ENCODE measurements at regions not wholly inside any gene's neighbourhood (a gene's known extent, or its start where the extent isn't known, plus 50 kb on each side); places are given as distances from the start of the nearest gene placed in this dataset.

GRCh38 chr1:38466487-38466886, 393.1 kb downstream of the RRAGC start:
- peaks cover 0 to 6% (median 2%) of the 10 kb centered on the region in 3 donors for H3K27me3 ChIP-seq (ENCODE audit: control insufficient read depth in 3 of 3, insufficient read depth in 3 of 3, low read length in 3 of 3)
- WGBS, 3 donors = 73 to 87% (median 78%) methylated on average over 2 of the region's 2 CpGs

GRCh38 chr1:38465460-38465859, 394.1 kb downstream of the RRAGC start:
- Histone ChIP-seq H3K9me3 (ENCODE audit: control insufficient read depth in 2 of 2, insufficient read depth in 1 of 2, low read depth in 1 of 2, low read length in 1 of 2) (no peaks in the 10 kb centered on the region), H3K36me3 (ENCODE audit: control insufficient read depth in 3 of 3, insufficient read depth in 2 of 3, low read depth in 1 of 3, low read length in 3 of 3) (no peaks in the 10 kb centered on the region), H3K4me3 (ENCODE audit: low read depth in 1 of 3, low read length in 3 of 3) (no peak overlapping the region), H3K4me1 (ENCODE audit: control insufficient read depth in 3 of 3, insufficient read depth in 2 of 3, low read depth in 1 of 3, low read length in 2 of 3) (no peaks in the 10 kb centered on the region), H3K27ac (ENCODE audit: low read depth in 1 of 3, low read length in 2 of 3) (no peak overlapping the region), H3K27me3 (ENCODE audit: control insufficient read depth in 3 of 3, insufficient read depth in 3 of 3, low read length in 3 of 3) (peaks cover 0 to 6% (median 2%) of the 10 kb centered on the region in 3 donors)
- DNase-seq (no peak), FAIRE-seq (no peak)
- 69 to 75% (median 71%) methylated on average over 4 of the region's 4 CpGs for WGBS, 3 donors

More at GRCh38 chr1:38466487-38466886, 393.1 kb downstream of the RRAGC start:
- Histone ChIP-seq H3K36me3 (ENCODE audit: control insufficient read depth in 3 of 3, insufficient read depth in 2 of 3, low read depth in 1 of 3, low read length in 3 of 3) (no peaks in the 10 kb centered on the region), H3K4me1 (ENCODE audit: control insufficient read depth in 3 of 3, insufficient read depth in 2 of 3, low read depth in 1 of 3, low read length in 2 of 3) (no peaks in the 10 kb centered on the region), H3K27ac (ENCODE audit: low read depth in 1 of 3, low read length in 2 of 3) (no peak overlapping the region), H3K9me3 (ENCODE audit: control insufficient read depth in 2 of 2, insufficient read depth in 1 of 2, low read depth in 1 of 2, low read length in 1 of 2) (no peaks in the 10 kb centered on the region), H3K4me3 (ENCODE audit: low read depth in 1 of 3, low read length in 3 of 3) (no peak overlapping the region)
- DNase-seq (no peak), FAIRE-seq (no peak)

- no peaks in the 10 kb centered on the region for H3K36me3 ChIP-seq (ENCODE audit: control insufficient read depth in 3 of 3, insufficient read depth in 2 of 3, low read depth in 1 of 3, low read length in 3 of 3)
- 38 to 52% (median 43%) methylated on average over 7 of the region's 7 CpGs for WGBS, 3 donors
- FAIRE-seq (no peak), DNase-seq (no peak)
- peaks cover 0 to 6% (median 2%) of the 10 kb centered on the region in 3 donors for H3K27me3 ChIP-seq (ENCODE audit: control insufficient read depth in 3 of 3, insufficient read depth in 3 of 3, low read length in 3 of 3)
- no peaks in the 10 kb centered on the region for H3K9me3 ChIP-seq (ENCODE audit: control insufficient read depth in 2 of 2, insufficient read depth in 1 of 2, low read depth in 1 of 2, low read length in 1 of 2)
- H3K27ac ChIP-seq (ENCODE audit: low read depth in 1 of 3, low read length in 2 of 3) = no peak overlapping the region
- H3K4me3 ChIP-seq (ENCODE audit: low read depth in 1 of 3, low read length in 3 of 3) = no peak overlapping the region
- no peaks in the 10 kb centered on the region for H3K4me1 ChIP-seq (ENCODE audit: control insufficient read depth in 3 of 3, insufficient read depth in 2 of 3, low read depth in 1 of 3, low read length in 2 of 3)
Observed at GRCh38 chr1:38464071-38464661, 395.4 kb downstream of the RRAGC start.

GRCh38 chr1:38463074-38463473, 396.5 kb downstream of the RRAGC start:
- H3K4me3 ChIP-seq (ENCODE audit: low read depth in 1 of 3, low read length in 3 of 3) = no peak overlapping the region
- H3K27ac ChIP-seq (ENCODE audit: low read depth in 1 of 3, low read length in 2 of 3) = no peak overlapping the region
- H3K27me3 ChIP-seq (ENCODE audit: control insufficient read depth in 3 of 3, insufficient read depth in 3 of 3, low read length in 3 of 3) = peaks cover 0 to 3% (median 2%) of the 10 kb centered on the region in 3 donors
- H3K9me3 ChIP-seq (ENCODE audit: control insufficient read depth in 2 of 2, insufficient read depth in 1 of 2, low read depth in 1 of 2, low read length in 1 of 2) = no peaks in the 10 kb centered on the region
- H3K36me3 ChIP-seq (ENCODE audit: control insufficient read depth in 3 of 3, insufficient read depth in 2 of 3, low read depth in 1 of 3, low read length in 3 of 3) = no peaks in the 10 kb centered on the region
- DNase-seq (no peak), FAIRE-seq (no peak)
- no peaks in the 10 kb centered on the region for H3K4me1 ChIP-seq (ENCODE audit: control insufficient read depth in 3 of 3, insufficient read depth in 2 of 3, low read depth in 1 of 3, low read length in 2 of 3)

- Histone ChIP-seq H3K9me3 (ENCODE audit: control insufficient read depth in 2 of 2, insufficient read depth in 1 of 2, low read depth in 1 of 2, low read length in 1 of 2) (no peaks in the 10 kb centered on the region), H3K27me3 (ENCODE audit: control insufficient read depth in 3 of 3, insufficient read depth in 3 of 3, low read length in 3 of 3) (peaks cover 0 to 5% (median 2%) of the 10 kb centered on the region in 3 donors), H3K4me1 (ENCODE audit: control insufficient read depth in 3 of 3, insufficient read depth in 2 of 3, low read depth in 1 of 3, low read length in 2 of 3) (no peaks in the 10 kb centered on the region), H3K27ac (ENCODE audit: low read depth in 1 of 3, low read length in 2 of 3) (no peak overlapping the region), H3K4me3 (ENCODE audit: low read depth in 1 of 3, low read length in 3 of 3) (no peak overlapping the region), H3K36me3 (ENCODE audit: control insufficient read depth in 3 of 3, insufficient read depth in 2 of 3, low read depth in 1 of 3, low read length in 3 of 3) (no peaks in the 10 kb centered on the region)
- FAIRE-seq = no peak
- DNase-seq = no peak
- WGBS, 3 donors = 28 to 65% (median 45%) methylated on average over 2 of the region's 2 CpGs
Observed at GRCh38 chr1:38456531-38456876, 403.1 kb downstream of the RRAGC start.

GRCh38 chr1:38455829-38456530, 403.6 kb downstream of the RRAGC start:
- WGBS, 3 donors = 65 to 72% (median 67%) methylated on average over 16 of the region's 16 CpGs
- FAIRE-seq = no peak
- no peaks in the 10 kb centered on the region for H3K36me3 ChIP-seq (ENCODE audit: control insufficient read depth in 3 of 3, insufficient read depth in 2 of 3, low read depth in 1 of 3, low read length in 3 of 3)
- no peak for DNase-seq
- H3K4me3 ChIP-seq (ENCODE audit: low read depth in 1 of 3, low read length in 3 of 3) = no peak overlapping the region
- peaks cover 0 to 5% (median 2%) of the 10 kb centered on the region in 3 donors for H3K27me3 ChIP-seq (ENCODE audit: control insufficient read depth in 3 of 3, insufficient read depth in 3 of 3, low read length in 3 of 3)
- H3K9me3 ChIP-seq (ENCODE audit: control insufficient read depth in 2 of 2, insufficient read depth in 1 of 2, low read depth in 1 of 2, low read length in 1 of 2) = no peaks in the 10 kb centered on the region
- H3K27ac ChIP-seq (ENCODE audit: low read depth in 1 of 3, low read length in 2 of 3) = no peak overlapping the region
- no peaks in the 10 kb centered on the region for H3K4me1 ChIP-seq (ENCODE audit: control insufficient read depth in 3 of 3, insufficient read depth in 2 of 3, low read depth in 1 of 3, low read length in 2 of 3)

- Histone ChIP-seq H3K27ac (ENCODE audit: low read depth in 1 of 3, low read length in 2 of 3) (no peak overlapping the region), H3K27me3 (ENCODE audit: control insufficient read depth in 3 of 3, insufficient read depth in 3 of 3, low read length in 3 of 3) (peaks cover 0 to 5% (median 2%) of the 10 kb centered on the region in 3 donors), H3K4me3 (ENCODE audit: low read depth in 1 of 3, low read length in 3 of 3) (no peak overlapping the region), H3K9me3 (ENCODE audit: control insufficient read depth in 2 of 2, insufficient read depth in 1 of 2, low read depth in 1 of 2, low read length in 1 of 2) (no peaks in the 10 kb centered on the region), H3K4me1 (ENCODE audit: control insufficient read depth in 3 of 3, insufficient read depth in 2 of 3, low read depth in 1 of 3, low read length in 2 of 3) (no peaks in the 10 kb centered on the region), H3K36me3 (ENCODE audit: control insufficient read depth in 3 of 3, insufficient read depth in 2 of 3, low read depth in 1 of 3, low read length in 3 of 3) (no peaks in the 10 kb centered on the region)
- DNase-seq (no peak), FAIRE-seq (no peak)
- 76 to 84% (median 78%) methylated on average over 9 of the region's 9 CpGs for WGBS, 3 donors
Observed at GRCh38 chr1:38454749-38455441, 404.7 kb downstream of the RRAGC start.

- Histone ChIP-seq H3K4me3 (ENCODE audit: low read depth in 1 of 3, low read length in 3 of 3) (no peak overlapping the region), H3K9me3 (ENCODE audit: control insufficient read depth in 2 of 2, insufficient read depth in 1 of 2, low read depth in 1 of 2, low read length in 1 of 2) (no peaks in the 10 kb centered on the region), H3K36me3 (ENCODE audit: control insufficient read depth in 3 of 3, insufficient read depth in 2 of 3, low read depth in 1 of 3, low read length in 3 of 3) (no peaks in the 10 kb centered on the region), H3K4me1 (ENCODE audit: control insufficient read depth in 3 of 3, insufficient read depth in 2 of 3, low read depth in 1 of 3, low read length in 2 of 3) (no peaks in the 10 kb centered on the region), H3K27ac (ENCODE audit: low read depth in 1 of 3, low read length in 2 of 3) (no peak overlapping the region), H3K27me3 (ENCODE audit: control insufficient read depth in 3 of 3, insufficient read depth in 3 of 3, low read length in 3 of 3) (peaks cover 0 to 5% (median 2%) of the 10 kb centered on the region in 3 donors)
- no peak for DNase-seq
- WGBS, 3 donors = 85 to 89% (median 88%) methylated on average over 5 of the region's 5 CpGs
- FAIRE-seq = no peak
Observed at GRCh38 chr1:38454236-38454635, 405.3 kb downstream of the RRAGC start.

Measured in small intestine (tissue), 7 donors.